PC-9 (cell line): ENCODE measurements at regions not wholly inside any gene's neighbourhood (a gene's known extent, or its start where the extent isn't known, plus 50 kb on each side); places are given as distances from the start of the nearest gene placed in this dataset.
A peak's percentile ranks its signal among the peaks of the same experiment; 100 is the strongest.

Experiments used
- BruUV-seq: library from RNA; stranded (reverse); fragments of 400-500 nt; replicated peaks from 2 replicates; lab custom pipeline; 2021; lab: Mats Ljungman, UMichigan
- CTCF ChIA-PET: fragments of 300-600 bp; sonication (Branson Sonifier 250); formaldehyde crosslinking; loops from one replicate; lab custom pipeline; 2022; ENCODE audit warnings: antibody characterized with exemption; lab: Charles Lee
- POLR2A ChIA-PET: fragments of 300-600 bp; sonication (Branson Sonifier 250); formaldehyde crosslinking; loops from one replicate; lab custom pipeline; 2022; ENCODE audit warnings: antibody characterized with exemption; ENCODE audit not compliant: unreplicated experiment; lab: Charles Lee
- DNase-seq, 2 experiments: peaks; one replicate each; pipeline versions ENCODE4 v3.0.0 to v3.0.0-alpha.2; 2015 to 2022; ENCODE audit warnings: mixed read lengths in 1 of 2
- H2AFZ ChIP-seq: fragments of 200-600 bp; sonication (generic); 2 replicates; pipeline ENCODE4 v1.8.1; 2017; ENCODE audit warnings: antibody characterized with exemption
- H3F3A ChIP-seq: fragments of 200-600 bp; sonication (generic); 2 replicates; pipeline ENCODE4 v1.8.1; 2017; ENCODE audit warnings: antibody characterized with exemption, mild to moderate bottlenecking, low read depth; ENCODE audit not compliant: insufficient read depth
- H3K27ac ChIP-seq: fragments of 200-600 bp; sonication (generic); 2 replicates; pipeline ENCODE4 v1.6.1; 2016; ENCODE audit warnings: mixed run types
- H3K27me3 ChIP-seq: fragments of 200-600 bp; sonication (generic); 2 replicates; pipeline ENCODE4 v1.6.1; 2016; ENCODE audit warnings: low read depth, mixed run types; ENCODE audit not compliant: insufficient read depth
- H3K36me3 ChIP-seq: fragments of 200-600 bp; sonication (generic); 2 replicates; pipeline ENCODE4 v1.6.1; 2016; ENCODE audit warnings: low read depth, mixed run types
- H3K4me1 ChIP-seq: fragments of 200-600 bp; sonication (generic); replicated peaks from 2 replicates; pipeline ENCODE4 v1.6.1; 2016; ENCODE audit warnings: mixed run types; ENCODE audit not compliant: insufficient read depth
- H3K4me2 ChIP-seq: fragments of 200-600 bp; sonication (generic); 2 replicates; pipeline ENCODE4 v1.6.1; 2017; ENCODE audit warnings: mixed run types
- H3K4me3 ChIP-seq: fragments of 200-600 bp; sonication (generic); 2 replicates; pipeline ENCODE4 v1.6.1; 2016; ENCODE audit warnings: mixed run types
- H3K79me2 ChIP-seq: fragments of 200-600 bp; sonication (generic); 2 replicates; pipeline ENCODE4 v1.6.1; 2017; ENCODE audit warnings: low read depth, mixed run types
- H3K9me2 ChIP-seq: fragments of 200-600 bp; sonication (generic); 2 replicates; pipeline ENCODE4 v1.8.1; 2017; ENCODE audit warnings: mild to moderate bottlenecking; ENCODE audit not compliant: insufficient read depth
- H3K9me3 ChIP-seq: fragments of 200-600 bp; sonication (generic); 2 replicates; pipeline ENCODE4 v1.8.1; 2016; ENCODE audit warnings: low read depth; ENCODE audit not compliant: insufficient read depth
- H4K20me1 ChIP-seq: fragments of 200-600 bp; sonication (generic); 2 replicates; pipeline ENCODE4 v1.8.1; 2017; ENCODE audit not compliant: insufficient read depth
- CTCF ChIP-seq: fragments of 200-600 bp; sonication (generic); conservative IDR thresholded peaks from 2 replicates; pipeline ENCODE4 v1.6.1; 2017; ENCODE audit warnings: mixed run types, antibody characterized with exemption, mild to moderate bottlenecking, moderate library complexity
- EZH2 ChIP-seq: fragments of 200-600 bp; sonication (generic); IDR thresholded peaks from 2 replicates; pipeline ENCODE4 v1.8.0; 2017; ENCODE audit warnings: antibody characterized with exemption, low read depth
- intact Hi-C: fragments of 100-400 bp; cut with micrococcal nuclease; formaldehyde crosslinking; loops from one replicate; pipeline ENCODE4 v1.10.0; 2022; ENCODE audit not compliant: unreplicated experiment

- no peak overlapping the region for H3K4me2 ChIP-seq
- TF ChIP-seq EZH2 (no peak), CTCF (no peak)
- no peaks in the 10 kb centered on the region for H3F3A ChIP-seq
- no peak for DNase-seq
- no peak overlapping the region for H3K27ac ChIP-seq
- BruUV-seq: no TSS peak
- no peaks in the 10 kb centered on the region for H3K9me2 ChIP-seq
- ChIA-PET POLR2A (no interaction called here), CTCF (no interaction called here)
- H2AFZ ChIP-seq: no peak overlapping the region
- H4K20me1 ChIP-seq: no peaks in the 10 kb centered on the region
- H3K4me1 ChIP-seq: no peaks in the 10 kb centered on the region
- no peak overlapping the region for H3K4me3 ChIP-seq
- no peaks in the 10 kb centered on the region for H3K79me2 ChIP-seq
- intact Hi-C loops: no loop called here
- no peaks in the 10 kb centered on the region for H3K9me3 ChIP-seq
- H3K27me3 ChIP-seq: no peaks in the 10 kb centered on the region; the same call in 1 of the 2 replicates
- no peaks in the 10 kb centered on the region for H3K36me3 ChIP-seq
Observed at GRCh38 chr5:178793696-178794095, 63.2 kb upstream of the ZNF354A start.

- Histone ChIP-seq H3K4me2 (no peak overlapping the region), H3K27me3 (no peaks in the 10 kb centered on the region; the same call in 1 of the 2 replicates), H3K9me3 (no peaks in the 10 kb centered on the region), H3K79me2 (no peaks in the 10 kb centered on the region), H3K9me2 (no peaks in the 10 kb centered on the region), H4K20me1 (no peaks in the 10 kb centered on the region), H3K4me1 (peaks cover 3% of the 10 kb centered on the region), H3K4me3 (no peak overlapping the region), H3K36me3 (no peaks in the 10 kb centered on the region), H2AFZ (no peak overlapping the region), H3F3A (no peaks in the 10 kb centered on the region), H3K27ac (no peak overlapping the region)
- intact Hi-C loops: no loop called here
- BruUV-seq: no TSS peak
- ChIA-PET CTCF (no interaction called here), POLR2A (no interaction called here)
- TF ChIP-seq EZH2 (no peak), CTCF (peak; percentile 46; the same call in 1 of the 2 replicates)
- DNase-seq: peak in 1 of 2 experiments; percentile 19
Observed at GRCh38 chr5:178793151-178793550, 62.7 kb upstream of the ZNF354A start.

GRCh38 chr5:178791976-178792375 lies 61.5 kb upstream of the ZNF354A start:
- Histone ChIP-seq H3K36me3 (no peaks in the 10 kb centered on the region), H4K20me1 (no peaks in the 10 kb centered on the region), H3K9me2 (no peaks in the 10 kb centered on the region), H3K9me3 (no peaks in the 10 kb centered on the region), H3K4me3 (no peak overlapping the region), H3K27ac (no peak overlapping the region), H2AFZ (no peak overlapping the region), H3K4me1 (peaks cover 13% of the 10 kb centered on the region), H3K79me2 (no peaks in the 10 kb centered on the region), H3K27me3 (no peaks in the 10 kb centered on the region), H3K4me2 (no peak overlapping the region), H3F3A (peaks cover 7% of the 10 kb centered on the region)
- DNase-seq: no peak
- POLR2A ChIA-PET: no interaction called here
- intact Hi-C loops: no loop called here
- CTCF ChIA-PET: no interaction called here
- no peak for TF ChIP-seq CTCF
- no peak for TF ChIP-seq EZH2
- BruUV-seq: no TSS peak
